Hematopoietic multipotent progenitor cell treated with erythropoietin and hydrocortisone succinate and interleukin-3 and kit ligand, for 15 days (in vitro differentiated cells): ENCODE measurements at regions not wholly inside any gene's neighbourhood (a gene's known extent, or its start where the extent isn't known, plus 50 kb on each side); places are given as distances from the start of the nearest gene placed in this dataset.
"Not testable (repeated sequence)": the region's sequence is repeated elsewhere in the genome, so short reads cannot be mapped to it uniquely, and the experiment has no call there.

Experiments used
- DNase-seq: peaks from one replicate; pipeline ENCODE4 v3.0.0-alpha.2; 2015; ENCODE audit warnings: low spot score

DNA sequence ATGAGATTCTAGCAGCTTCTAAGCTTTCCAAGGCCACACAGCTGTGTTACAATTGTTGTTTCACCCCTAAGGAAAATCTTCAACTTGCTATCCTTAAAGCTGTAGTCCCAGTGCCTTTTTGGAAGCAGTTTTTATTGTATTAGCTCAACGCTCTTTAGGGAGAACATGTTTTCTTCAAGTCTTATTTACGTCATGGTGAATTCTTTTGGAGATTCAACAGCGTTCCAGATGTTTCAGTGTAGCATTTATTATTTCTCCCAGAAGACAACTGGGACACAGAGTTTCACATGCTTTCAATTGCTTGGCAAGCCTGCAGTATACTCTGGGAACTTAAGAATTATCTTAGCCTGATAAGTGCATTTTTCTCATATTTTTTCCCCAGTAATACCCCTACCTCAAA, 888.3 kb downstream of the PLOD2 start:
- DNase-seq = no peak

GRCh38 chr3:145282505-145282904, 878.5 kb downstream of the PLOD2 start:
- DNase-seq = no peak

DNA sequence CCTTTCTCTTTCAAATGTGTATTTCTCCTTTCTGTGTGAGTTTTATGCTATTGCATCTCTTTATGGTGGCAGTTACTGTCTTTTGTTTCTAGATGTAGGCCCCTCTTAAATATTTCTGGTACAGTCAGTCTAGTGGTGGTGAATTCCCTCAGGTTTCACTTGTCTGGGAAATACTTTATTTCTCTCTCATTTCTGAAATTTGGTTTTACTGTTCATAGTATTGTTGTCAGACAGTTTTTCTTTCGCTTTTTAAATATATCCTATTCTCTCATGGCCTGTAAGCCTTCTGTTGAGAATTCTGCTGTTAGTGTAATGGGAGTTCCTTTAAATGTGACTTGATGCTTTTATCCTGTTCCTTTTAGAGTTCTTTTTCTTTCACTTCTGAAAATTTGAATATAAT, 874.0 kb downstream of the PLOD2 start:
- DNase-seq = no peak

- DNase-seq = no peak
Measured at GRCh38 chr3:145290010-145290409, 871.0 kb downstream of the PLOD2 start.

DNA sequence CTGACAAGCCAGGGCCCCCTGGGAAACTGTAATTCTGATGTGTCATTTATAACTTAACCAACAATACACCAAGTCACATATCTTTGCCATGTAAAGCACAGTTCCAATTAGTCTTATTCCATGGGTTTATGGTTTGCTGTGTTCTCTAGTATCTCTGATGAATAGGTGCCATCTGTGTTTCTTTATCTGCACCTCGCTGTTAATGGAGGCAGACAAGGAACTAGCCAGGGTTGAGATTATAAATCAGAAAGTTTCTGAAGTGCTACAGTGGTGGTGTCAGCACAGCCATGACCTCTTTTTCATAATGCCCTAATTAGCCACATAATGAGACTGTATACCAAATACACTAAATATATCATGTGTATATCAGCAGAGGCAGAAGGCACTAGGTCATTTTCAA, 866.4 kb downstream of the PLOD2 start:
- no peak for DNase-seq

GRCh38 chr3:145307272-145307671, 853.7 kb downstream of the PLOD2 start:
- no peak for DNase-seq

GRCh38 chr3:145313751-145314150, 847.2 kb downstream of the PLOD2 start:
- DNase-seq = no peak

DNA sequence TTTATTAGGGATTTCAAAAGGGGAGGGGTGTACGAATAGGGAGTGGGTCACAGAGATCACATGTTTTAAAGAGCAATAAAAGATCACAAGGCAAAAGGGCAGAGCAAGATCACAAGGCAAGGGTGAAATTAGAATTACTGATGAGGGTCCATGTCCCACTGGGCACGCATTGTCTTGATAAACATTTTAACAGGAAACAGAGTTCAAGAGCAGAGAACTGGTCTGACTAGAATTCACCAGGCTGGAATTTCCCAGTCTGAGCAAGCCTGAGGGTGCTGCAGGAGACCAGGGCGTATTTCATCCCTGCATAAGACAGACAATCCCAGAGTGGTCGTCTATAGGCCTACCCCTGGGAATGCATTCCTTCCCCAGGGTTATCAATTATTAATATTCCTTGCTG, 844.7 kb downstream of the PLOD2 start:
- not testable (repeated sequence) for DNase-seq

GRCh38 chr3:145326666-145327065, 834.3 kb downstream of the PLOD2 start:
- no peak for DNase-seq

- DNase-seq = not testable (repeated sequence)
Measured at GRCh38 chr3:145333427-145333826, 827.6 kb downstream of the PLOD2 start.

DNA sequence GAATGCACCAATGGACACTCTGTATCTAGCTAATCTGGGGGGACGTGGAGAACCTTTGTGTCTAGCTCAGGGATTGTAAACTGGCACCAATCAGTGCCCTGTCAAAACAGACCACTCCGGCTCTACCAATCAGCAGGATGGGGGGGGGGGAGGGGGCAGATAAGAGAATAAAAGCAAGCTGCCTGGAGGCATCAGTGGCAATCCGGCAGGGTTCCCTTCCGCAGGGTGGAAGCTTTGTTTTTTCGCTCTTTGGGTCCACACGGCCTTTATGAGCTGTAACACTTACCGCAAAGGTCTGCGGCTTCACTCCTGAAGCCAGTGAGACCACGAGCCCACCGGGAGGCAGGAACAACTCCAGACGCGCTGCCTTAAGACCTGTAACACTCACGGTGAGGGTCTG, 827.1 kb downstream of the PLOD2 start:
- DNase-seq = no peak

- DNase-seq = no peak
Measured at GRCh38 chr3:145355206-145355605, 805.8 kb downstream of the PLOD2 start.

- DNase-seq = no peak
Measured at GRCh38 chr3:145357453-145357852, 803.5 kb downstream of the PLOD2 start.

- no peak for DNase-seq
Measured at GRCh38 chr3:145359040-145359439, 801.9 kb downstream of the PLOD2 start.

DNA sequence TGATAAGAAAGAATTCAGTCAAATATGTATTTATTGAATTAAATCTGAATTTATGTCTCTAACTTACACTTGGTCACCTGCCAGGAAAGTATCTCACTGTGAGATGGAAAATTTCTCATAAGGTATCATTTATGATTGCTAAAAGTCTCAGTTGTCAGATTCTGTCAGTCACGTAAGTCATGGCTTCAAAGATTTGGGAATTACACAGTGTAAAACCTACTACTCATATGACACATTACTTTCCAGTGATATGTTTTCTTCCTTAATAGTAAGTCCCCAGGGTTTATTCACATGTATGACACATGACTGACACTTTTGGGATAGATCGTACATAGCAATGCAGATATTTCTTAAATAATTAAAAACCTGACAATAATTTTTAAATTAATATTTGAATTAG, 792.2 kb downstream of the PLOD2 start:
- no peak for DNase-seq

DNA sequence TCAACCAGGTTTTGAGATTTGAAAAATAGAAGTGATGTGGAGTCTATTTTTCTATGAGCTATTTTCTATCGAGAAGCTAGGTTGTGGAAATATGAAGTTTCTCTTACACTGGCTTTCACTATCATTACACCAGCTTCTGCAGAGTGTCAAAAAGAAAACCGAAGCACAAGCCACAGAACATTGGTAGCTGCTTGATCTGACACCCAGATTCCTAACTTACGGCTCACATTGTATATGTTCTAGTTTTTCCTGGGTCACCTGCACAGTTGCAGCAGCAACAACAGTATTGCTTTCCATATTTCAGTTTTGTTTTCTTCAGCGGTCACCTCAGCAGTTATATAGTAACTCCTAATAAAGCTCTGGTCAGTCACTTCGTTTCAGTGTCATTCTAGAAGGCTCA, 790.1 kb downstream of the PLOD2 start:
- DNase-seq = no peak

- no peak for DNase-seq
Measured at GRCh38 chr3:145377301-145377700, 783.7 kb downstream of the PLOD2 start.

GRCh38 chr3:145383416-145383815, 777.6 kb downstream of the PLOD2 start:
- no peak for DNase-seq

GRCh38 chr3:145384307-145384706, 776.7 kb downstream of the PLOD2 start:
- DNase-seq = no peak

GRCh38 chr3:145387211-145387610, 773.8 kb downstream of the PLOD2 start:
- no peak for DNase-seq

GRCh38 chr3:145395421-145395820, 765.6 kb downstream of the PLOD2 start:
- no peak for DNase-seq

GRCh38 chr3:145411605-145412004, 749.4 kb downstream of the PLOD2 start:
- no peak for DNase-seq

DNA sequence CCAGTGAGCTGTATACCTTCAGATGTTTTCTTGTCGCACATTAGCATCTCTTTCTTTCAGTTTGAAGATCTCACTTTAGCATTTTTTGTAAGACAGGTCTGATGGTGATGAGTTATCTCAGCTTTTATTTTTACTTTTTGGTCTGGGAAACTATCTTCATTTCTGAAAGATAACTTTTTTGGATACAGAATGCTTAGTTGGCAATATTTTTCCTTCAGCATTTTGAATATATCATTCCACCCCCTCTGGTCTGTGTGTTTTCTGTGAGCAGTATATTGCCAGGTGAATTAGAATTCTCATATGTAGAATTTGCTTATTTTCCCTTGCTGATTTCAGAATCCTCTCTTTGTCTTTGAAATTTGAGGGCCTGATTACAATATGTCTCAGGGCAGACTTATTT, 743.3 kb downstream of the PLOD2 start:
- no peak for DNase-seq

DNA sequence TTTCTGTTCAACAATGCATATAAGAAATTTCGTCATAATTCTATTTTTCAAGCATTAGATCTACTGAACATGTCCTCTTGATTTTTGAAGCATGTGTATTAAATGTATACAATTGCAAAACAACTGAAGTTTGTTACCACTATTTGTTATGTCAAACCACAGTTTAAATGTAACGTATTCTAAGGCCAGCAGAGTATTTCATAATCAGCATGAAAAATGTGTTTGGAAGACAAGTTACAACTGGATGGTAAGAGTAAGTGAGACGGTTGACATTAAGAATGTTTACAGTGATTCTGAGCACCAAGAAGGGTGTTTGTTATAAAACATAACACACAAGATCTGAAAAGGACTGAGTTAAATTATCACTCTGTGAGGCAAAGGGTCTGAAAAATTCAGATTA, 738.4 kb downstream of the PLOD2 start:
- no peak for DNase-seq

- no peak for DNase-seq
Measured at GRCh38 chr3:145427355-145427754, 733.6 kb downstream of the PLOD2 start.
